ENCODE measurements at regions not wholly inside any gene's neighbourhood (a gene's known extent, or its start where the extent isn't known, plus 50 kb on each side); places are given as distances from the start of the nearest gene placed in this dataset.
A peak's percentile ranks its signal among the peaks of the same experiment; 100 is the strongest.

- TF ChIP-seq NR2C2 (CRISPR knock-in tag; IDR thresholded peaks at IDR 0.05; ENCODE audit: borderline replicate concordance) (no peak), TBL1XR1 (IDR thresholded peaks at IDR 0.05; ENCODE audit: borderline replicate concordance, low read length, partially characterized antibody) (no peak), NRL (CRISPR knock-in tag; IDR thresholded peaks at IDR 0.05; ENCODE audit: borderline replicate concordance) (no peak), ZNF225 (CRISPR knock-in tag; IDR thresholded peaks at IDR 0.05) (no peak), GMEB1 (CRISPR knock-in tag; IDR thresholded peaks at IDR 0.05; ENCODE audit: borderline replicate concordance) (no peak), RARG (CRISPR knock-in tag; IDR thresholded peaks at IDR 0.05; ENCODE audit: low read depth) (0 out of 2 replicates have a peak, but pooled peaks have one; percentile 83), BRCA1 (CRISPR knock-in tag; IDR thresholded peaks at IDR 0.05) (0 out of 2 replicates have a peak, but pooled peaks have one; percentile 18), ZNF678 (CRISPR knock-in tag; IDR thresholded peaks at IDR 0.05) (no peak), ZNF775 (CRISPR knock-in tag; IDR thresholded peaks at IDR 0.05; ENCODE audit: borderline replicate concordance) (0 out of 2 replicates have a peak, but pooled peaks have one; percentile 61), ETV5 (CRISPR knock-in tag; IDR thresholded peaks at IDR 0.05; ENCODE audit: borderline replicate concordance) (peak; percentile 99), ZBTB7B (CRISPR knock-in tag; IDR thresholded peaks at IDR 0.05) (no peak), ZFP36 (IDR thresholded peaks at IDR 0.05; ENCODE audit: borderline replicate concordance, low read depth, low read length, partially characterized antibody) (no peak), ELF4 (CRISPR knock-in tag; IDR thresholded peaks at IDR 0.05; ENCODE audit: borderline replicate concordance) (no peak), EZH2 (conservative IDR thresholded peaks at IDR 0.05; ENCODE audit: low read depth, low read length) (no peak), ZNF407 (CRISPR knock-in tag; IDR thresholded peaks at IDR 0.05; ENCODE audit: not compliant biosample characterization) (no peak), MTA3 (CRISPR knock-in tag; IDR thresholded peaks at IDR 0.05) (no peak), THAP8 (CRISPR knock-in tag; IDR thresholded peaks at IDR 0.05; ENCODE audit: borderline replicate concordance) (no peak), MEIS2 (CRISPR knock-in tag; IDR thresholded peaks at IDR 0.05) (peak; percentile 86), MLLT10 (CRISPR knock-in tag; IDR thresholded peaks at IDR 0.05) (no peak), LCORL (IDR thresholded peaks at IDR 0.05) (no peak), LCORL (CRISPR knock-in tag; IDR thresholded peaks at IDR 0.05) (no peak)
These were observed 104.8 kb upstream of the DPT start (continued) for GRCh38 chr1:168833801-168834224.
